WTC11 (cell line): ENCODE measurements at regions not wholly inside any gene's neighbourhood (a gene's known extent, or its start where the extent isn't known, plus 50 kb on each side); places are given as distances from the start of the nearest gene placed in this dataset.

Experiments used
- ATAC-seq: fragments of 200-7000 bp; cut with Tn5 transposase; 2 replicates; pipeline ENCODE4 v1.10.0; 2021; ENCODE audit warnings: mild to moderate bottlenecking, moderate library complexity
- CTCF ChIA-PET: fragments of 300-600 bp; sonication (Branson Sonifier 250); formaldehyde crosslinking; loops from one replicate; lab custom pipeline; 2021; ENCODE audit warnings: antibody characterized with exemption; lab: Charles Lee
- POLR2A ChIA-PET: fragments of 350-600 bp; sonication (Branson Sonifier 250); formaldehyde crosslinking; loops from one replicate; lab custom pipeline; 2021; ENCODE audit warnings: antibody characterized with exemption; lab: Charles Lee
- DNase-seq: peaks from one replicate; pipeline ENCODE4 v3.0.0; 2021; ENCODE audit warnings: low spot score
- H3K27ac Mint-ChIP-seq: 2 replicates; pipeline ENCODE4 v1.8.0; 2021; ENCODE audit warnings: mixed read lengths
- H3K27me3 Mint-ChIP-seq: 2 replicates; pipeline ENCODE4 v1.8.0; 2021; ENCODE audit warnings: low read depth, mild to moderate bottlenecking, moderate library complexity, mixed read lengths
- H3K36me3 Mint-ChIP-seq: 2 replicates; pipeline ENCODE4 v1.8.0; 2021; ENCODE audit warnings: mixed read lengths
- H3K4me1 Mint-ChIP-seq: 2 replicates; pipeline ENCODE4 v1.8.0; 2022; ENCODE audit warnings: mixed read lengths
- H3K4me3 Mint-ChIP-seq: 2 replicates; pipeline ENCODE4 v1.8.0; 2021; ENCODE audit warnings: mild to moderate bottlenecking, moderate library complexity, mixed read lengths
- H3K9me3 Mint-ChIP-seq: 2 replicates; pipeline ENCODE4 v1.8.0; 2021; ENCODE audit warnings: mixed read lengths
- AR ChIP-seq: fragments of 250-450 bp; sonication (Bioruptor Pico); IDR thresholded peaks from 2 replicates; pipeline ENCODE4 v1.9.0; 2021; ENCODE audit warnings: mild to moderate bottlenecking
- EMX1 ChIP-seq: fragments of 250-450 bp; sonication (Bioruptor Pico); IDR thresholded peaks from 2 replicates; pipeline ENCODE4 v1.8.0; 2021; ENCODE audit warnings: mild to moderate bottlenecking
- GRHL2 ChIP-seq: fragments of 250-450 bp; sonication (Bioruptor Pico); IDR thresholded peaks from 2 replicates; pipeline ENCODE4 v1.8.0; 2022; ENCODE audit warnings: mild to moderate bottlenecking, moderate library complexity; ENCODE audit not compliant: insufficient replicate concordance, severe bottlenecking
- JAZF1 ChIP-seq: fragments of 250-450 bp; sonication (Bioruptor Pico); IDR thresholded peaks from 2 replicates; pipeline ENCODE4 v1.9.0; 2021; ENCODE audit warnings: moderate library complexity, mild to moderate bottlenecking, inconsistent platforms
- MXD4 ChIP-seq: fragments of 250-450 bp; sonication (Bioruptor Pico); IDR thresholded peaks from 2 replicates; pipeline ENCODE4 v1.8.0; 2021; ENCODE audit warnings: mild to moderate bottlenecking, moderate library complexity, borderline replicate concordance
- SMAD4 ChIP-seq: sonication (generic); formaldehyde crosslinking; IDR thresholded peaks from 2 replicates; pipeline ENCODE4 v1.8.0; 2022; ENCODE audit warnings: mild to moderate bottlenecking, missing genetic modification reagents
- SP1 ChIP-seq: sonication (generic); formaldehyde crosslinking; conservative IDR thresholded peaks from 2 replicates; pipeline ENCODE4 v1.8.1; 2022; ENCODE audit warnings: missing genetic modification reagents
- TEAD1 ChIP-seq: sonication (generic); formaldehyde crosslinking; IDR thresholded peaks from 2 replicates; pipeline ENCODE4 v1.8.0; 2022; ENCODE audit warnings: mild to moderate bottlenecking, missing genetic modification reagents
- USF2 ChIP-seq: sonication (generic); formaldehyde crosslinking; IDR thresholded peaks from 2 replicates; pipeline ENCODE4 v1.8.1; 2023; ENCODE audit warnings: mild to moderate bottlenecking, missing genetic modification reagents, moderate library complexity
- ZNF121 ChIP-seq: sonication (generic); formaldehyde crosslinking; IDR thresholded peaks from 2 replicates; pipeline ENCODE4 v1.8.0; 2023; ENCODE audit warnings: missing genetic modification reagents
- ZNF138 ChIP-seq: sonication (generic); formaldehyde crosslinking; conservative IDR thresholded peaks from 2 replicates; pipeline ENCODE4 v1.8.1; 2022; ENCODE audit warnings: mild to moderate bottlenecking, moderate library complexity, missing genetic modification reagents
- ZNF281 ChIP-seq: sonication (generic); formaldehyde crosslinking; IDR thresholded peaks from 2 replicates; pipeline ENCODE4 v1.8.0; 2023; ENCODE audit warnings: mild to moderate bottlenecking, missing genetic modification reagents
- ZNF532 ChIP-seq: fragments of 250-450 bp; sonication (Bioruptor Pico); IDR thresholded peaks from 2 replicates; pipeline ENCODE4 v1.9.0; 2021; ENCODE audit warnings: mild to moderate bottlenecking, borderline replicate concordance
- TF ChIP-seq, protein P1 (sequence below): sonication (generic); formaldehyde crosslinking; IDR thresholded peaks from 2 replicates; pipeline ENCODE4 v1.8.1; 2023; ENCODE audit warnings: mild to moderate bottlenecking, missing genetic modification reagents, moderate library complexity
- TF ChIP-seq, protein P2 (sequence below): sonication (generic); formaldehyde crosslinking; IDR thresholded peaks from 2 replicates; pipeline ENCODE4 v1.8.0; 2022; ENCODE audit warnings: missing genetic modification reagents

- no peak for TF ChIP-seq ZNF532 (CRISPR knock-in tag)
Measured at GRCh38 chr3:104909198-104909597, 457.5 kb upstream of the ALCAM start (continued).

DNA sequence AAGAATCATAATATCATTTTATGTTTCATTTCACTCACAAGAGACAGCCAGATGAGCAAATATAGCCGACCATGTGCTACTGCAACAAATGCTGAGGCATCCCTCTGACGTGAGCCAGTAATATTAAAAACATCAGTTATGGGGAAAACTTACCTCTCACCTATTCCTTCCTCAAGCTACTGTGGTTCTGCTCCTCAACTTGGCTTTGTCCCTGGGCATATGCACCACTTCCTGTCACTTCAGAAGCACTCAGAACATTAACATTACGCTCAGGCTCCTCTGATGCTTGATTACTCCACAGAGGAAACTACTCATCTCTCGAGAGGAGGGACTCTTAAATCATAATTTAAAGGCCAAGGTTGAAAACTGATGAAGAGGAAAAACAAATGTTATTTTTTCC is 457.0 kb upstream of the ALCAM start:
- H3K27me3 Mint-ChIP-seq: no peaks in the 10 kb centered on the region
- ChIA-PET POLR2A (no interaction called here), CTCF (interaction anchor here (1.1 kb wide), 1 partner anchor 104 kb away, joined by 3 read pairs; no protein-coding TSS in a partner anchor)
- H3K9me3 Mint-ChIP-seq: peaks cover 7% of the 10 kb centered on the region
- peak overlapping the region; percentile 77 for H3K27ac Mint-ChIP-seq
- H3K4me3 Mint-ChIP-seq: no peak overlapping the region
- peaks cover 6% of the 10 kb centered on the region for H3K36me3 Mint-ChIP-seq
- H3K4me1 Mint-ChIP-seq: peaks cover 20% of the 10 kb centered on the region
- ATAC-seq (no peak), DNase-seq (no peak)
- TF ChIP-seq ZNF532 (CRISPR knock-in tag) (no peak), SP1 (CRISPR knock-in tag) (no peak), SMAD4 (CRISPR knock-in tag) (no peak), ZNF138 (CRISPR knock-in tag) (no peak), ZNF281 (CRISPR knock-in tag) (no peak), ZNF121 (CRISPR knock-in tag) (no peak), GRHL2 (CRISPR knock-in tag) (no peak), USF2 (CRISPR knock-in tag) (no peak), TEAD1 (CRISPR knock-in tag) (no peak), MXD4 (CRISPR knock-in tag) (no peak), EMX1 (CRISPR knock-in tag) (no peak), AR (CRISPR knock-in tag) (no peak), JAZF1 (CRISPR knock-in tag) (no peak)
- TF ChIP-seq, protein P1, sequence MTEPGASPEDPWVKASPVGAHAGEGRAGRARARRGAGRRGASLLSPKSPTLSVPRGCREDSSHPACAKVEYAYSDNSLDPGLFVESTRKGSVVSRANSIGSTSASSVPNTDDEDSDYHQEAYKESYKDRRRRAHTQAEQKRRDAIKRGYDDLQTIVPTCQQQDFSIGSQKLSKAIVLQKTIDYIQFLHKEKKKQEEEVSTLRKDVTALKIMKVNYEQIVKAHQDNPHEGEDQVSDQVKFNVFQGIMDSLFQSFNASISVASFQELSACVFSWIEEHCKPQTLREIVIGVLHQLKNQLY (CRISPR knock-in tag): no peak
- TF ChIP-seq, protein P2, sequence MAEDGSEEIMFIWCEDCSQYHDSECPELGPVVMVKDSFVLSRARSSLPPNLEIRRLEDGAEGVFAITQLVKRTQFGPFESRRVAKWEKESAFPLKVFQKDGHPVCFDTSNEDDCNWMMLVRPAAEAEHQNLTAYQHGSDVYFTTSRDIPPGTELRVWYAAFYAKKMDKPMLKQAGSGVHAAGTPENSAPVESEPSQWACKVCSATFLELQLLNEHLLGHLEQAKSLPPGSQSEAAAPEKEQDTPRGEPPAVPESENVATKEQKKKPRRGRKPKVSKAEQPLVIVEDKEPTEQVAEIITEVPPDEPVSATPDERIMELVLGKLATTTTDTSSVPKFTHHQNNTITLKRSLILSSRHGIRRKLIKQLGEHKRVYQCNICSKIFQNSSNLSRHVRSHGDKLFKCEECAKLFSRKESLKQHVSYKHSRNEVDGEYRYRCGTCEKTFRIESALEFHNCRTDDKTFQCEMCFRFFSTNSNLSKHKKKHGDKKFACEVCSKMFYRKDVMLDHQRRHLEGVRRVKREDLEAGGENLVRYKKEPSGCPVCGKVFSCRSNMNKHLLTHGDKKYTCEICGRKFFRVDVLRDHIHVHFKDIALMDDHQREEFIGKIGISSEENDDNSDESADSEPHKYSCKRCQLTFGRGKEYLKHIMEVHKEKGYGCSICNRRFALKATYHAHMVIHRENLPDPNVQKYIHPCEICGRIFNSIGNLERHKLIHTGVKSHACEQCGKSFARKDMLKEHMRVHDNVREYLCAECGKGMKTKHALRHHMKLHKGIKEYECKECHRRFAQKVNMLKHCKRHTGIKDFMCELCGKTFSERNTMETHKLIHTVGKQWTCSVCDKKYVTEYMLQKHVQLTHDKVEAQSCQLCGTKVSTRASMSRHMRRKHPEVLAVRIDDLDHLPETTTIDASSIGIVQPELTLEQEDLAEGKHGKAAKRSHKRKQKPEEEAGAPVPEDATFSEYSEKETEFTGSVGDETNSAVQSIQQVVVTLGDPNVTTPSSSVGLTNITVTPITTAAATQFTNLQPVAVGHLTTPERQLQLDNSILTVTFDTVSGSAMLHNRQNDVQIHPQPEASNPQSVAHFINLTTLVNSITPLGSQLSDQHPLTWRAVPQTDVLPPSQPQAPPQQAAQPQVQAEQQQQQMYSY (CRISPR knock-in tag): no peak
